HFFc6 (cell line): ENCODE measurements at regions not wholly inside any gene's neighbourhood (a gene's known extent, or its start where the extent isn't known, plus 50 kb on each side); places are given as distances from the start of the nearest gene placed in this dataset.

Experiments
- DNase-seq: peaks from one replicate; pipeline ENCODE4 v3.0.0-alpha.2; 2018
- H3K27ac Mint-ChIP-seq: 2 replicates; pipeline ENCODE4 v1.8.0; 2020; ENCODE audit warnings: mild to moderate bottlenecking, mixed read lengths
- H3K27me3 Mint-ChIP-seq: 2 replicates; pipeline ENCODE4 v1.8.0; 2021; ENCODE audit warnings: mild to moderate bottlenecking, moderate library complexity, mixed read lengths; ENCODE audit not compliant: insufficient read depth
- H3K36me3 Mint-ChIP-seq: 2 replicates; pipeline ENCODE4 v1.8.0; 2021; ENCODE audit warnings: low read depth, mixed read lengths
- H3K4me1 Mint-ChIP-seq: 2 replicates; pipeline ENCODE4 v1.8.0; 2020; ENCODE audit warnings: low read depth, mixed read lengths
- H3K4me3 Mint-ChIP-seq: 2 replicates; pipeline ENCODE4 v1.8.0; 2020; ENCODE audit warnings: mild to moderate bottlenecking, moderate library complexity, mixed read lengths
- H3K9me3 Mint-ChIP-seq: 2 replicates; pipeline ENCODE4 v1.8.0; 2020; ENCODE audit warnings: mild to moderate bottlenecking, mixed read lengths
- TF ChIP-seq, protein P1 (sequence below): fragments of 200-600 bp; sonication (generic); IDR thresholded peaks from 2 replicates; pipeline ENCODE4 v1.5.0; 2021; ENCODE audit warnings: antibody characterized with exemption, mild to moderate bottlenecking

DNA sequence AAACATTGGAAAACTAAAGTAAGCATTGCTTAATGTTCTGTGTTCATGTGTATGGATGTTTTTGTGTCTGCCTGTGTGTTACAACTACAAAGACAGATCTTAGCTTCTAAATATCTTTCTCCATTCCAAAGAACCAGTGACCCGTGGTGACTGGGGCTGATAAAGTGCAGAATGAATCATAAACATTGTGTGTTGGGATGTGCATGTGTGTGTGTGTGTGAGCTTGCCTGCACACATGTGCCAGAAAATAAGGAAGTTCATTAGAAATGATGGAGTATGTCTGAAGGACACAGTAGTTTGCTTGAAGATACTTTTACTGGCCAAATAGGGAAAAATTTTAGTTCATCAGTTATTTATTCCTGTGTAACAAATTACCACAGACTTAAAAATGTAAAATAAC lies 756.6 kb upstream of the CELF4 start:
- no peak for DNase-seq
- Mint-ChIP-seq H3K36me3 (no peaks in the 10 kb centered on the region), H3K4me3 (no peak overlapping the region), H3K27ac (no peak overlapping the region), H3K9me3 (peaks cover 30% of the 10 kb centered on the region), H3K27me3 (no peaks in the 10 kb centered on the region), H3K4me1 (no peaks in the 10 kb centered on the region)
- TF ChIP-seq, protein P1, sequence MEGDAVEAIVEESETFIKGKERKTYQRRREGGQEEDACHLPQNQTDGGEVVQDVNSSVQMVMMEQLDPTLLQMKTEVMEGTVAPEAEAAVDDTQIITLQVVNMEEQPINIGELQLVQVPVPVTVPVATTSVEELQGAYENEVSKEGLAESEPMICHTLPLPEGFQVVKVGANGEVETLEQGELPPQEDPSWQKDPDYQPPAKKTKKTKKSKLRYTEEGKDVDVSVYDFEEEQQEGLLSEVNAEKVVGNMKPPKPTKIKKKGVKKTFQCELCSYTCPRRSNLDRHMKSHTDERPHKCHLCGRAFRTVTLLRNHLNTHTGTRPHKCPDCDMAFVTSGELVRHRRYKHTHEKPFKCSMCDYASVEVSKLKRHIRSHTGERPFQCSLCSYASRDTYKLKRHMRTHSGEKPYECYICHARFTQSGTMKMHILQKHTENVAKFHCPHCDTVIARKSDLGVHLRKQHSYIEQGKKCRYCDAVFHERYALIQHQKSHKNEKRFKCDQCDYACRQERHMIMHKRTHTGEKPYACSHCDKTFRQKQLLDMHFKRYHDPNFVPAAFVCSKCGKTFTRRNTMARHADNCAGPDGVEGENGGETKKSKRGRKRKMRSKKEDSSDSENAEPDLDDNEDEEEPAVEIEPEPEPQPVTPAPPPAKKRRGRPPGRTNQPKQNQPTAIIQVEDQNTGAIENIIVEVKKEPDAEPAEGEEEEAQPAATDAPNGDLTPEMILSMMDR = no peak

GRCh38 chr18:38321262-38321661 lies 755.7 kb upstream of the CELF4 start:
- Mint-ChIP-seq H3K27ac (no peak overlapping the region), H3K36me3 (no peaks in the 10 kb centered on the region), H3K9me3 (peaks cover 28% of the 10 kb centered on the region), H3K4me1 (no peaks in the 10 kb centered on the region), H3K4me3 (no peak overlapping the region), H3K27me3 (no peaks in the 10 kb centered on the region)
- no peak for DNase-seq
- TF ChIP-seq, protein P1 = no peak

DNA sequence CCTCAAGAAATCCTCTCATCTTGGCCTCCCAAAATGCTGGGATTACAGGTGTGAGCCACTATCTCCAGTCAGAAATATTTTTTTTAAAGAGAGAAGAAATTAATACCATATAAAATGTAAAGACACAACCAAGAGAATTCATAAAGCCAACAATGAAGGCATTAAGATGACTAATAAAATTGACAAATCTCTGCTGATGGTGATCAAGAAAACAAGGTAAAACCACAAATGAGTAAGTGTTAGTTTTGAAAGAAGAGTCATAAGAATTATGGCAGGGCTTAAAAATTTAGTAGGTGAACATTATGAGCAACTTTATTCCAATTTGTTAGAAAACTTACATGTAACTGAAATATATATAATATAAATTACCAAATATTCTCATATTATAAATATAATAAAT lies 752.8 kb upstream of the CELF4 start:
- Mint-ChIP-seq H3K4me1 (no peaks in the 10 kb centered on the region), H3K27me3 (peaks cover 3% of the 10 kb centered on the region; the same call in 1 of the 2 replicates), H3K9me3 (peaks cover 38% of the 10 kb centered on the region), H3K27ac (no peak overlapping the region), H3K36me3 (no peaks in the 10 kb centered on the region), H3K4me3 (no peak overlapping the region)
- DNase-seq = no peak
- TF ChIP-seq, protein P1 = no peak

GRCh38 chr18:38313831-38314230 lies 748.2 kb upstream of the CELF4 start:
- Mint-ChIP-seq H3K27me3 (peaks cover 3% of the 10 kb centered on the region; the same call in 1 of the 2 replicates), H3K9me3 (peaks cover 45% of the 10 kb centered on the region), H3K4me3 (no peak overlapping the region), H3K4me1 (no peaks in the 10 kb centered on the region), H3K27ac (no peak overlapping the region), H3K36me3 (no peaks in the 10 kb centered on the region)
- no peak for DNase-seq
- TF ChIP-seq, protein P1 = no peak

DNA sequence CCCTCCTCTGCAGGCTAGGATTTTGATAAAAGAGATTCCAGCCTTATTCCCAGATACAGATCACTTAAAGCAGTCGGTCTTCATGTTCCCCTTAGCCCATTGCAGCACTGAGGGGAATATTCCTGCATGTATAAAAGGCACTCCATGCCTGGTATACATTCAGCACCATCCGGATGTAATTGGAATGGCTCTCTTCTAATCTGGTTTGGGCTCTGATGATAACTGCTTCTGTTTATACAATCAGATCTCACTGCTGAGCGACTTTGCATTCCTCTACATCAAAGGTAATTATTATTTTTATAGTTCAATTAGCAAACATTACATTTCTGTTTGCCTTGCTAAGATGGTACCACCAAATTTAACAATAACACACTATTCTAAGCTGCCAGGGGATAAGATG lies 746.9 kb upstream of the CELF4 start:
- TF ChIP-seq, protein P1 = no peak
- DNase-seq = no peak
- Mint-ChIP-seq H3K27me3 (peaks cover 3% of the 10 kb centered on the region; the same call in 1 of the 2 replicates), H3K4me3 (no peak overlapping the region), H3K4me1 (no peaks in the 10 kb centered on the region), H3K9me3 (peaks cover 48% of the 10 kb centered on the region), H3K27ac (no peak overlapping the region), H3K36me3 (no peaks in the 10 kb centered on the region)

DNA sequence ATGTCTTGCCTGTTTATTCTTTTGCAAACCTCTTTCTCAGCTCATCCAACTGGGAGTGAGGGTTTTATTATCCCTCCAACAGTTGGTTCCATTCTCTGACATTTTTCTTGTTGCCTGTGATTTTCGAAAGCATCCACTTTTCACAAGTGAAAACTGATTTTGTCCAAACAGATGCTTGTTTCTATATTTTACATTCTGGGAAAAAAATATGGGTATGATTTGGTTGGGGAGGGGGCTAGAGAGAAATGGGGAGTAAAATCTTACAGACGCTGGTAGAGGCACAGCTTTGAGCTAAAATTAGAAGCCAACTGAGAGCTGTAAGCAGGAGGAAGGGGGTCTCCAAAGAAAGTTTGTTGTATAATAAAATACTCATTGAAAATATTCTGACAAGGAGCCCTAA lies 745.3 kb upstream of the CELF4 start:
- no peaks in the 10 kb centered on the region for H3K4me1 Mint-ChIP-seq
- H3K4me3 Mint-ChIP-seq = no peak overlapping the region
- DNase-seq = no peak
- peaks cover 52% of the 10 kb centered on the region for H3K9me3 Mint-ChIP-seq
- H3K36me3 Mint-ChIP-seq = no peaks in the 10 kb centered on the region
- TF ChIP-seq, protein P1 = no peak
- H3K27ac Mint-ChIP-seq = no peak overlapping the region
- H3K27me3 Mint-ChIP-seq = peaks cover 3% of the 10 kb centered on the region; the same call in 1 of the 2 replicates
